Trophoblast cell (in vitro differentiated cells and primary cell): ENCODE measurements at regions not wholly inside any gene's neighbourhood (a gene's known extent, or its start where the extent isn't known, plus 50 kb on each side); places are given as distances from the start of the nearest gene placed in this dataset.

ENCODE experiments used
- DNase-seq, 2 donors: peaks; one replicate each; pipeline ENCODE4 v3.0.0-alpha.2; 2016
- H2AFZ ChIP-seq: 2 replicates; pipeline ENCODE4 v1.6.1; 2013; ENCODE audit warnings: low read length, moderate library complexity, mild to moderate bottlenecking; ENCODE audit not compliant: insufficient read depth, poor library complexity
- H2AK5ac ChIP-seq: 2 replicates; pipeline ENCODE4 v1.6.1; 2013; ENCODE audit warnings: mild to moderate bottlenecking, low read length
- H2BK120ac ChIP-seq: 2 replicates; pipeline ENCODE4 v1.6.1; 2013; ENCODE audit warnings: low read length, mild to moderate bottlenecking, moderate library complexity; ENCODE audit not compliant: insufficient read depth, poor library complexity
- H2BK12ac ChIP-seq: 2 replicates; pipeline ENCODE4 v1.6.1; 2013; ENCODE audit warnings: mild to moderate bottlenecking, low read length, moderate library complexity
- H2BK5ac ChIP-seq: 2 replicates; pipeline ENCODE4 v1.6.1; 2013; ENCODE audit warnings: low read length, low read depth, moderate library complexity, mild to moderate bottlenecking; ENCODE audit not compliant: poor library complexity
- H3K14ac ChIP-seq: 2 replicates; pipeline ENCODE4 v1.6.1; 2013; ENCODE audit warnings: mild to moderate bottlenecking, low read length
- H3K18ac ChIP-seq: 2 replicates; pipeline ENCODE4 v1.6.1; 2013; ENCODE audit warnings: mild to moderate bottlenecking, low read length
- H3K23ac ChIP-seq: 2 replicates; pipeline ENCODE4 v1.6.1; 2013; ENCODE audit warnings: low read length
- H3K27ac ChIP-seq: 2 replicates; pipeline ENCODE4 v1.5.1; 2013; ENCODE audit warnings: low read depth, mild to moderate bottlenecking, inconsistent platforms, low read length, moderate library complexity
- H3K27me3 ChIP-seq: 2 replicates; pipeline ENCODE4 v1.6.1; 2013; ENCODE audit warnings: inconsistent platforms, mild to moderate bottlenecking, low read length, moderate library complexity; ENCODE audit not compliant: insufficient read depth
- H3K36me3 ChIP-seq, 2 experiments: 1 replicate in 1 of 2; 2 replicates in 1 of 2; pipeline ENCODE4 v1.6.1; 2013; ENCODE audit warnings: low read length in 2 of 2, mild to moderate bottlenecking in 2 of 2, moderate library complexity in 1 of 2; ENCODE audit not compliant: insufficient read depth in 2 of 2, control insufficient read depth in 1 of 2
- H3K4ac ChIP-seq: 2 replicates; pipeline ENCODE4 v1.6.1; 2013; ENCODE audit warnings: low read depth, mild to moderate bottlenecking, low read length, moderate library complexity
- H3K4me1 ChIP-seq, 2 experiments: 1 replicate in 1 of 2; 2 replicates in 1 of 2; pipeline ENCODE4 v1.6.1; 2013; ENCODE audit warnings: low read length in 2 of 2, mild to moderate bottlenecking in 2 of 2, moderate library complexity in 1 of 2; ENCODE audit not compliant: insufficient read depth in 2 of 2, control insufficient read depth in 1 of 2
- H3K4me2 ChIP-seq: 2 replicates; pipeline ENCODE4 v1.6.1; 2013; ENCODE audit warnings: inconsistent platforms, mild to moderate bottlenecking, low read length, moderate library complexity
- H3K4me3 ChIP-seq: 2 replicates; pipeline ENCODE4 v1.5.1; 2013; ENCODE audit warnings: mild to moderate bottlenecking, low read depth, low read length, inconsistent platforms
- H3K79me1 ChIP-seq: one replicate; pipeline ENCODE4 v1.6.1; 2013; ENCODE audit warnings: low read length
- H3K79me2 ChIP-seq: 2 replicates; pipeline ENCODE4 v1.6.1; 2013; ENCODE audit warnings: low read length, mild to moderate bottlenecking; ENCODE audit not compliant: control insufficient read depth, insufficient read depth, poor library complexity
- H3K9ac ChIP-seq: 2 replicates; pipeline ENCODE4 v1.6.1; 2013; ENCODE audit warnings: mild to moderate bottlenecking, low read length
- H3K9me3 ChIP-seq: 2 replicates; pipeline ENCODE4 v1.6.1; 2013; ENCODE audit warnings: low read depth, mild to moderate bottlenecking, control low read depth, inconsistent platforms, low read length; ENCODE audit not compliant: insufficient read depth
- H4K12ac ChIP-seq: 2 replicates; pipeline ENCODE4 v1.6.1; 2013; ENCODE audit warnings: low read depth, mild to moderate bottlenecking, low read length, moderate library complexity
- H4K8ac ChIP-seq: 2 replicates; pipeline ENCODE4 v1.6.1; 2013; ENCODE audit warnings: low read depth, mild to moderate bottlenecking, low read length, moderate library complexity
- H4K91ac ChIP-seq: one replicate; pipeline ENCODE4 v1.6.1; 2013; ENCODE audit warnings: low read depth, mild to moderate bottlenecking, low read length, moderate library complexity
- WGBS: extraction: QIAGEN DNeasy Blood & Tissue Kit; methylation state at CpG from one replicate; pipeline ENCODE4 v1.1.7; 2013; ENCODE audit warnings: missing lambda C conversion rate; ENCODE audit not compliant: insufficient read length, insufficient coverage; ENCODE audit errors: extremely low coverage; 5-methylcytosine and 5-hydroxymethylcytosine counted together

DNA sequence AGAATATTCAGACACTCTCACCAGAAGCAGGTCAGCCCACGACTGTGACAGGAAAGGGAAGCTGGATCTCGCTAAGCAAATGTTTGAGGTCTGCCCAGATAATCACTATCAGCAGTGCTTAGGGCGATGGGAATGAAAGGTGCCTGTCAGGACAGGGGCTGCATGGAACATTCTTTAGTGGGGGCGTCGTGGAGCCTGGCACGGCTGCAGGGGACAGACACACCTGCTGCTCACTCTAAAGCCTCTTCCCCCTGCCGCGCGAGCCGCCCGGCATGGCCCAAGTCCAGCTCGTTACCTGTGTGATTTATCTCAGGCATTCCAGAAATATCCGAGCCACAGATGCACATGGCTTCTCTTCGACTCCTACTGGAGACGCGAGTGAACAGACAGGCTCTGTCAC lies 235.5 kb downstream of the GLRX3 start:
- H4K12ac ChIP-seq: no peak overlapping the region
- H3K36me3 ChIP-seq: no peaks in the 10 kb centered on the region
- no peak overlapping the region for H3K14ac ChIP-seq
- peaks cover 0 to 2% of the 10 kb centered on the region in 2 experiments for H3K4me1 ChIP-seq
- no peaks in the 10 kb centered on the region for H3K79me2 ChIP-seq
- H2AK5ac ChIP-seq: no peak overlapping the region
- DNase-seq: no peak
- H2BK5ac ChIP-seq: no peak overlapping the region
- no peak overlapping the region for H3K27ac ChIP-seq
- H3K18ac ChIP-seq: no peak overlapping the region
- no peak overlapping the region for H2AFZ ChIP-seq
- H3K27me3 ChIP-seq: no peaks in the 10 kb centered on the region
- no peak overlapping the region for H4K8ac ChIP-seq
- H2BK120ac ChIP-seq: no peak overlapping the region
- WGBS: no CpG with 5 or more reads among the region's 16 CpGs
- H3K4me2 ChIP-seq: no peak overlapping the region
- no peak overlapping the region for H2BK12ac ChIP-seq
- no peaks in the 10 kb centered on the region for H3K79me1 ChIP-seq
- H3K23ac ChIP-seq: no peak overlapping the region
- no peak overlapping the region for H3K9ac ChIP-seq
- peaks cover 7% of the 10 kb centered on the region for H3K9me3 ChIP-seq
- H3K4me3 ChIP-seq: no peak overlapping the region
- no peak overlapping the region for H4K91ac ChIP-seq
- H3K4ac ChIP-seq: no peak overlapping the region

- Histone ChIP-seq H3K79me2 (no peaks in the 10 kb centered on the region), H3K4ac (no peak overlapping the region), H3K23ac (no peak overlapping the region), H3K4me3 (no peak overlapping the region), H3K36me3 (no peaks in the 10 kb centered on the region), H4K8ac (no peak overlapping the region), H3K18ac (no peak overlapping the region), H3K9ac (no peak overlapping the region), H2BK120ac (no peak overlapping the region), H3K27ac (no peak overlapping the region), H3K14ac (no peak overlapping the region), H2AFZ (no peak overlapping the region), H3K4me1 (peaks cover 0 to 2% of the 10 kb centered on the region in 2 experiments), H2BK12ac (no peak overlapping the region), H4K12ac (no peak overlapping the region), H2BK5ac (no peak overlapping the region), H3K79me1 (no peaks in the 10 kb centered on the region), H2AK5ac (no peak overlapping the region), H3K4me2 (no peak overlapping the region), H4K91ac (no peak overlapping the region), H3K9me3 (peaks cover 7% of the 10 kb centered on the region), H3K27me3 (no peaks in the 10 kb centered on the region)
- DNase-seq: no peak
- WGBS: no CpG with 5 or more reads among the region's 11 CpGs
These were observed 236.0 kb downstream of the GLRX3 start for GRCh38 chr10:130372222-130372621.

DNA sequence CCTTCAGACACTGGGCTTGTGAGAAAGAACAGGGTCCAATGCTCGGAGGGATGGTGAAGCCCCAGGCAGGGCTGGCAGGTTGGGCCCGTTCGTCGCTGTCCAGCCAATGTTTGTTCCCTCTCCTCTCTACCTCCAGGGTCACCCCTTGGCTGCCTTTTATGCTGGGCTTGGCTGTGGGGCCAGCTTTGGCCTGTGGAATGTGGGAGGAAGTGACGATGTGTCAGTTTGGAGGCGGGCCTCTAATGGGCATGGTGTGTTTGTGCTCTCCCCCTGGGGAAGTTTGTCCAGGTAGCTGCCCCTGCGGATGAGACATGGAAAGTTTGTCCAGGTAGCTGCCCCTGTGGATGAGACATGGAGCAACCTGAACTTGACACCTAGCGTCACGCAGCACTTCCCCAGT lies 236.7 kb downstream of the GLRX3 start:
- no peak overlapping the region for H3K9ac ChIP-seq
- H3K27ac ChIP-seq: no peak overlapping the region
- H3K14ac ChIP-seq: no peak overlapping the region
- no peak overlapping the region for H3K23ac ChIP-seq
- no peak overlapping the region for H4K12ac ChIP-seq
- peaks cover 0 to 2% of the 10 kb centered on the region in 2 experiments for H3K4me1 ChIP-seq
- H2AK5ac ChIP-seq: no peak overlapping the region
- peaks cover 7% of the 10 kb centered on the region for H3K9me3 ChIP-seq
- H3K18ac ChIP-seq: no peak overlapping the region
- no peak overlapping the region for H3K4me2 ChIP-seq
- no CpG with 5 or more reads among the region's 9 CpGs for WGBS
- no peak overlapping the region for H3K4ac ChIP-seq
- H2BK5ac ChIP-seq: no peak overlapping the region
- DNase-seq: no peak
- no peaks in the 10 kb centered on the region for H3K79me2 ChIP-seq
- H4K91ac ChIP-seq: no peak overlapping the region
- H3K27me3 ChIP-seq: no peaks in the 10 kb centered on the region
- H2BK12ac ChIP-seq: no peak overlapping the region
- H2AFZ ChIP-seq: no peak overlapping the region
- no peak overlapping the region for H4K8ac ChIP-seq
- no peak overlapping the region for H3K4me3 ChIP-seq
- H3K79me1 ChIP-seq: no peaks in the 10 kb centered on the region
- no peak overlapping the region for H2BK120ac ChIP-seq
- no peaks in the 10 kb centered on the region for H3K36me3 ChIP-seq

DNA sequence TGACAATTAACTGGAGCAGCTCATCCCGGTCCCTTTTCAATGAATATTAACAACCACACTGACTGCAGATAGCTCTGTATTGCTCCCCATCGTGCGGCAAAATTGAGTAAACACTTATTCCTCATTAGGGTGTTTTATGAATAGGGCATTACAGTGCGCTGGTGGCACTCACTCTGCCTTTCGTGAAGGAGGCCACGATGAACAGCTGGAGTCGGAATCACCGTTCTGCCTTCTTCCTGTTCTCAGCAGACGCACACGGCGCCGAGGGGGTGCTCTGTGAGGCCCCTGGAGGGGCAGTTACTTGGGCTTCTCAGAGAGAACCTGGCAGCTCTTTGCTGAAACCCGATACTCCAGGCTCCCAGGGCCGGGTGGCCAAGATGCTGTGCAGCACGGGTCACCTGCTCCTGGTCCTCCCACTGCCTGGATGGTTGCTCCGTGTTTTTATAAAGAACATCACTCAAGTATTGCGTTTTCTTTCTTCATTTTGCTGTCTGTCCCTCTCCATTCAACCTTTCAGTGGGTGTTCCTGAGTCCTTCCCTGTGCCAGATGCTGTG lies 241.9 kb downstream of the GLRX3 start:
- peaks cover 0 to under 1% of the 10 kb centered on the region in 2 experiments for H3K4me1 ChIP-seq
- no peak overlapping the region for H3K4me3 ChIP-seq
- no peak overlapping the region for H3K14ac ChIP-seq
- no peaks in the 10 kb centered on the region for H3K36me3 ChIP-seq
- no peak overlapping the region for H3K23ac ChIP-seq
- no peak overlapping the region for H2BK120ac ChIP-seq
- H2BK5ac ChIP-seq: no peak overlapping the region
- no peak overlapping the region for H3K27ac ChIP-seq
- no peak for DNase-seq
- H4K12ac ChIP-seq: no peak overlapping the region
- H3K79me2 ChIP-seq: no peaks in the 10 kb centered on the region
- no peak overlapping the region for H2AFZ ChIP-seq
- no peaks in the 10 kb centered on the region for H3K27me3 ChIP-seq
- no peak overlapping the region for H2AK5ac ChIP-seq
- no peak overlapping the region for H3K9ac ChIP-seq
- no CpG with 5 or more reads among the region's 17 CpGs for WGBS
- H3K9me3 ChIP-seq: peaks cover 4% of the 10 kb centered on the region
- no peak overlapping the region for H2BK12ac ChIP-seq
- no peak overlapping the region for H3K18ac ChIP-seq
- H4K8ac ChIP-seq: no peak overlapping the region
- H3K4me2 ChIP-seq: no peak overlapping the region
- no peak overlapping the region for H4K91ac ChIP-seq
- H3K79me1 ChIP-seq: no peaks in the 10 kb centered on the region
- no peak overlapping the region for H3K4ac ChIP-seq
